Mucosa of rectum (tissue), 2 donors: ENCODE measurements at regions not wholly inside any gene's neighbourhood (a gene's known extent, or its start where the extent isn't known, plus 50 kb on each side); places are given as distances from the start of the nearest gene placed in this dataset.

Experiments used
- H3K27ac ChIP-seq, 2 donors: one replicate each; pipeline ENCODE4 v1.7.0; 2013; ENCODE audit warnings: inconsistent platforms in 2 of 2, low read depth in 2 of 2, low read length in 2 of 2
- H3K27me3 ChIP-seq, 2 donors: one replicate each; pipeline ENCODE4 v1.7.0; 2013; ENCODE audit warnings: low read length in 2 of 2; ENCODE audit not compliant: control insufficient read depth in 2 of 2, insufficient read depth in 2 of 2
- H3K36me3 ChIP-seq, 2 donors: one replicate each; pipeline ENCODE4 v1.7.0; 2013; ENCODE audit warnings: low read length in 2 of 2; ENCODE audit not compliant: control insufficient read depth in 2 of 2, insufficient read depth in 2 of 2
- H3K4me1 ChIP-seq, 2 donors: one replicate each; pipeline ENCODE4 v1.7.0; 2013; ENCODE audit warnings: low read length in 2 of 2, mild to moderate bottlenecking in 1 of 2; ENCODE audit not compliant: control insufficient read depth in 2 of 2, insufficient read depth in 2 of 2
- H3K4me3 ChIP-seq, 2 donors: one replicate each; pipeline ENCODE4 v1.7.0; 2013; ENCODE audit warnings: low read length in 2 of 2
- H3K9ac ChIP-seq, 2 donors: one replicate each; pipeline ENCODE4 v1.7.0; 2013; ENCODE audit warnings: low read length in 2 of 2, low read depth in 1 of 2, mild to moderate bottlenecking in 1 of 2
- H3K9me3 ChIP-seq, 2 donors: one replicate each; pipeline ENCODE4 v1.7.0; 2013; ENCODE audit warnings: low read length in 2 of 2; ENCODE audit not compliant: control insufficient read depth in 2 of 2
- donor health status: healthy.
- donor health status: Normal muscosa, but diverticular disease.

GRCh38 chr6:105489216-105489530 is 86.3 kb upstream of the PREP start:
- no peaks in the 10 kb centered on the region for H3K36me3 ChIP-seq
- no peak overlapping the region for H3K4me3 ChIP-seq
- peak overlapping the region; percentile 19 to 28 for H3K27ac ChIP-seq
- no peak overlapping the region for H3K9ac ChIP-seq
- H3K4me1 ChIP-seq = no peaks in the 10 kb centered on the region
- H3K27me3 ChIP-seq = no peaks in the 10 kb centered on the region
- no peaks in the 10 kb centered on the region for H3K9me3 ChIP-seq

- Histone ChIP-seq H3K36me3 (no peaks in the 10 kb centered on the region), H3K27ac (peak overlapping the region; percentile 19 to 28), H3K27me3 (no peaks in the 10 kb centered on the region), H3K4me3 (no peak overlapping the region), H3K9me3 (no peaks in the 10 kb centered on the region), H3K9ac (no peak overlapping the region), H3K4me1 (no peaks in the 10 kb centered on the region)
Observed at GRCh38 chr6:105488516-105489215, 85.8 kb upstream of the PREP start.

- Histone ChIP-seq H3K27ac (no peak overlapping the region), H3K4me1 (no peaks in the 10 kb centered on the region), H3K9ac (no peak overlapping the region)
Observed at GRCh38 chr6:105487040-105487790, 84.3 kb upstream of the PREP start.

GRCh38 chr6:105485456-105485855 is 82.6 kb upstream of the PREP start:
- no peaks in the 10 kb centered on the region for H3K27me3 ChIP-seq
- no peak overlapping the region for H3K9ac ChIP-seq
- H3K27ac ChIP-seq = peak overlapping the region in 1 of 2 donors; percentile 3
- no peak overlapping the region for H3K4me3 ChIP-seq
- H3K36me3 ChIP-seq = no peaks in the 10 kb centered on the region
- no peaks in the 10 kb centered on the region for H3K4me1 ChIP-seq
- no peaks in the 10 kb centered on the region for H3K9me3 ChIP-seq

More at GRCh38 chr6:105487040-105487790, 84.3 kb upstream of the PREP start:
- Histone ChIP-seq H3K9me3 (no peaks in the 10 kb centered on the region), H3K36me3 (no peaks in the 10 kb centered on the region), H3K4me3 (no peak overlapping the region), H3K27me3 (no peaks in the 10 kb centered on the region)

GRCh38 chr6:105484238-105485161 is 81.6 kb upstream of the PREP start:
- no peaks in the 10 kb centered on the region for H3K27me3 ChIP-seq
- no peaks in the 10 kb centered on the region for H3K4me1 ChIP-seq
- H3K27ac ChIP-seq = peak overlapping the region in 1 of 2 donors; percentile 6
- no peaks in the 10 kb centered on the region for H3K9me3 ChIP-seq
- H3K9ac ChIP-seq = no peak overlapping the region
- peak overlapping the region in 1 of 2 donors; percentile 14 for H3K4me3 ChIP-seq
- H3K36me3 ChIP-seq = no peaks in the 10 kb centered on the region

- Histone ChIP-seq H3K9ac (no peak overlapping the region), H3K9me3 (no peaks in the 10 kb centered on the region), H3K4me3 (no peak overlapping the region), H3K27ac (peak overlapping the region in 1 of 2 donors; percentile 5), H3K36me3 (no peaks in the 10 kb centered on the region), H3K4me1 (no peaks in the 10 kb centered on the region), H3K27me3 (no peaks in the 10 kb centered on the region)
Observed at GRCh38 chr6:105483492-105483891, 80.6 kb upstream of the PREP start.

GRCh38 chr6:105482921-105483320 is 80.0 kb upstream of the PREP start:
- Histone ChIP-seq H3K4me1 (no peaks in the 10 kb centered on the region), H3K27ac (no peak overlapping the region), H3K27me3 (no peaks in the 10 kb centered on the region), H3K9me3 (no peaks in the 10 kb centered on the region), H3K36me3 (no peaks in the 10 kb centered on the region), H3K4me3 (no peak overlapping the region), H3K9ac (no peak overlapping the region)

GRCh38 chr6:105482227-105482844 is 79.5 kb upstream of the PREP start:
- Histone ChIP-seq H3K9me3 (no peaks in the 10 kb centered on the region), H3K36me3 (no peaks in the 10 kb centered on the region), H3K27ac (no peak overlapping the region), H3K27me3 (no peaks in the 10 kb centered on the region), H3K4me3 (no peak overlapping the region), H3K4me1 (no peaks in the 10 kb centered on the region), H3K9ac (no peak overlapping the region)

- Histone ChIP-seq H3K27ac (no peak overlapping the region), H3K27me3 (no peaks in the 10 kb centered on the region), H3K9me3 (no peaks in the 10 kb centered on the region), H3K4me3 (no peak overlapping the region), H3K4me1 (no peaks in the 10 kb centered on the region), H3K36me3 (no peaks in the 10 kb centered on the region), H3K9ac (no peak overlapping the region)
Observed at GRCh38 chr6:105476978-105477377, 74.1 kb upstream of the PREP start.
